Activated CD8-positive, alpha-beta T cell treated with anti-CD3 and anti-CD28 coated beads for 36 hours (primary cell): ENCODE measurements at regions not wholly inside any gene's neighbourhood (a gene's known extent, or its start where the extent isn't known, plus 50 kb on each side); places are given as distances from the start of the nearest gene placed in this dataset.

ENCODE experiments used
- ATAC-seq: fragments of 200-7000 bp; cut with Tn5 transposase; one replicate; pipeline ENCODE4 v1.10.0; 2021; ENCODE audit warnings: mild to moderate bottlenecking, moderate library complexity
- CTCF ChIA-PET: fragments of 350-600 bp; sonication (Branson Sonifier 250); formaldehyde crosslinking; loops from one replicate; lab custom pipeline; 2021; ENCODE audit warnings: antibody characterized with exemption; lab: Charles Lee
- POLR2A ChIA-PET: fragments of 350-600 bp; sonication (Branson Sonifier 250); formaldehyde crosslinking; loops from one replicate; lab custom pipeline; 2021; ENCODE audit warnings: antibody characterized with exemption; lab: Charles Lee
- DNase-seq: peaks from one replicate; pipeline ENCODE4 v3.0.0-alpha.2; 2020
- H3K27ac Mint-ChIP-seq: one replicate; pipeline ENCODE4 v1.8.0; 2021; ENCODE audit warnings: mild to moderate bottlenecking, mixed read lengths
- H3K27me3 Mint-ChIP-seq: one replicate; pipeline ENCODE4 v1.8.0; 2021; ENCODE audit warnings: mixed read lengths
- H3K36me3 Mint-ChIP-seq: one replicate; pipeline ENCODE4 v1.8.0; 2021; ENCODE audit warnings: low read depth, mixed read lengths
- H3K4me1 Mint-ChIP-seq: one replicate; pipeline ENCODE4 v1.8.0; 2021; ENCODE audit warnings: low read depth, mixed read lengths
- H3K4me3 Mint-ChIP-seq: one replicate; pipeline ENCODE4 v1.8.0; 2021; ENCODE audit warnings: mild to moderate bottlenecking, moderate library complexity, mixed read lengths
- H3K9me3 Mint-ChIP-seq: one replicate; pipeline ENCODE4 v1.8.0; 2021; ENCODE audit warnings: mixed read lengths
- CTCF ChIP-seq: fragments of 200-600 bp; IDR thresholded peaks from one replicate; pipeline ENCODE4 v1.8.0; 2022; ENCODE audit warnings: antibody characterized with exemption, mild to moderate bottlenecking
- intact Hi-C: fragments of 100-400 bp; cut with micrococcal nuclease; formaldehyde crosslinking; loops from one replicate; pipeline ENCODE4 v1.10.0; 2022

- intact Hi-C loops, result no loop called here
- peaks cover 1% of the 10 kb centered on the region for H3K36me3 Mint-ChIP-seq
- H3K4me3 Mint-ChIP-seq, result no peak overlapping the region
- ATAC-seq (no peak), DNase-seq (no peak)
- H3K4me1 Mint-ChIP-seq, result peaks cover 19% of the 10 kb centered on the region
- CTCF ChIA-PET, result no interaction called here
- peaks cover 3% of the 10 kb centered on the region for H3K27me3 Mint-ChIP-seq
- peaks cover 2% of the 10 kb centered on the region for H3K9me3 Mint-ChIP-seq
- TF ChIP-seq CTCF, result no peak
- POLR2A ChIA-PET, result no interaction called here
- no peak overlapping the region for H3K27ac Mint-ChIP-seq
Measured at GRCh38 chr10:31149835-31150512, 118.3 kb upstream of the ZNF438 start.

GRCh38 chr10:31151301-31151700, 119.6 kb upstream of the ZNF438 start:
- intact Hi-C loops, result no loop called here
- no peak for ATAC-seq
- no peak for DNase-seq
- Mint-ChIP-seq H3K4me3 (no peak overlapping the region), H3K4me1 (peaks cover 12% of the 10 kb centered on the region), H3K27ac (no peak overlapping the region), H3K27me3 (peaks cover 3% of the 10 kb centered on the region), H3K9me3 (peaks cover 2% of the 10 kb centered on the region), H3K36me3 (peaks cover 1% of the 10 kb centered on the region)
- TF ChIP-seq CTCF, result no peak
- ChIA-PET CTCF (no interaction called here), POLR2A (no interaction called here)

GRCh38 chr10:31152421-31153135, 120.9 kb upstream of the ZNF438 start:
- Mint-ChIP-seq H3K27ac (no peak overlapping the region), H3K9me3 (peaks cover 2% of the 10 kb centered on the region), H3K4me1 (peaks cover under 1% of the 10 kb centered on the region), H3K4me3 (no peak overlapping the region), H3K27me3 (no peaks in the 10 kb centered on the region), H3K36me3 (peaks cover 1% of the 10 kb centered on the region)
- ChIA-PET CTCF (no interaction called here), POLR2A (no interaction called here)
- no peak for TF ChIP-seq CTCF
- intact Hi-C loops, result no loop called here
- no peak for DNase-seq
- no peak for ATAC-seq

- no peak for DNase-seq
- POLR2A ChIA-PET, result no interaction called here
- Mint-ChIP-seq H3K27ac (no peak overlapping the region), H3K36me3 (peaks cover 1% of the 10 kb centered on the region), H3K27me3 (no peaks in the 10 kb centered on the region), H3K9me3 (peaks cover 2% of the 10 kb centered on the region), H3K4me1 (no peaks in the 10 kb centered on the region), H3K4me3 (no peak overlapping the region)
- CTCF ChIA-PET, result no interaction called here
- intact Hi-C loops, result no loop called here
- TF ChIP-seq CTCF, result no peak
- no peak for ATAC-seq
Measured at GRCh38 chr10:31153161-31153560, 121.5 kb upstream of the ZNF438 start.

- Mint-ChIP-seq H3K4me1 (no peaks in the 10 kb centered on the region), H3K4me3 (no peak overlapping the region), H3K27me3 (no peaks in the 10 kb centered on the region), H3K27ac (no peak overlapping the region), H3K9me3 (peaks cover 2% of the 10 kb centered on the region), H3K36me3 (peaks cover 1% of the 10 kb centered on the region)
- POLR2A ChIA-PET, result no interaction called here
- no peak for ATAC-seq
- DNase-seq, result no peak
- intact Hi-C loops, result no loop called here
- TF ChIP-seq CTCF, result no peak
- CTCF ChIA-PET, result no interaction called here
Measured at GRCh38 chr10:31153692-31154091, 122.0 kb upstream of the ZNF438 start.
